Prostate gland (tissue), 2 donors: ENCODE measurements at regions not wholly inside any gene's neighbourhood (a gene's known extent, or its start where the extent isn't known, plus 50 kb on each side); places are given as distances from the start of the nearest gene placed in this dataset.

Experiments used
- POLR2A ChIP-seq: fragments of 450-650 bp; IDR thresholded peaks from one replicate; pipeline ENCODE4 v1.6.1; 2016; ENCODE audit warnings: antibody characterized with exemption, mild to moderate bottlenecking
- POLR2AphosphoS5 ChIP-seq: sonication (generic); formaldehyde crosslinking; IDR thresholded peaks from one replicate; pipeline ENCODE4 v1.6.1; 2017; ENCODE audit warnings: antibody characterized with exemption
- TF ChIP-seq, protein P1 (sequence below), 4 experiments: fragments of 200-600 bp in 2 of 4; fragments of 450-650 bp in 2 of 4; sonication (generic) in 2 of 4; IDR thresholded peaks; 1 replicate in 3 of 4; 2 replicates in 1 of 4; pipeline ENCODE4 v1.5.1; 2016 to 2019; ENCODE audit warnings: antibody characterized with exemption in 4 of 4, mild to moderate bottlenecking in 2 of 4, moderate library complexity in 2 of 4

DNA sequence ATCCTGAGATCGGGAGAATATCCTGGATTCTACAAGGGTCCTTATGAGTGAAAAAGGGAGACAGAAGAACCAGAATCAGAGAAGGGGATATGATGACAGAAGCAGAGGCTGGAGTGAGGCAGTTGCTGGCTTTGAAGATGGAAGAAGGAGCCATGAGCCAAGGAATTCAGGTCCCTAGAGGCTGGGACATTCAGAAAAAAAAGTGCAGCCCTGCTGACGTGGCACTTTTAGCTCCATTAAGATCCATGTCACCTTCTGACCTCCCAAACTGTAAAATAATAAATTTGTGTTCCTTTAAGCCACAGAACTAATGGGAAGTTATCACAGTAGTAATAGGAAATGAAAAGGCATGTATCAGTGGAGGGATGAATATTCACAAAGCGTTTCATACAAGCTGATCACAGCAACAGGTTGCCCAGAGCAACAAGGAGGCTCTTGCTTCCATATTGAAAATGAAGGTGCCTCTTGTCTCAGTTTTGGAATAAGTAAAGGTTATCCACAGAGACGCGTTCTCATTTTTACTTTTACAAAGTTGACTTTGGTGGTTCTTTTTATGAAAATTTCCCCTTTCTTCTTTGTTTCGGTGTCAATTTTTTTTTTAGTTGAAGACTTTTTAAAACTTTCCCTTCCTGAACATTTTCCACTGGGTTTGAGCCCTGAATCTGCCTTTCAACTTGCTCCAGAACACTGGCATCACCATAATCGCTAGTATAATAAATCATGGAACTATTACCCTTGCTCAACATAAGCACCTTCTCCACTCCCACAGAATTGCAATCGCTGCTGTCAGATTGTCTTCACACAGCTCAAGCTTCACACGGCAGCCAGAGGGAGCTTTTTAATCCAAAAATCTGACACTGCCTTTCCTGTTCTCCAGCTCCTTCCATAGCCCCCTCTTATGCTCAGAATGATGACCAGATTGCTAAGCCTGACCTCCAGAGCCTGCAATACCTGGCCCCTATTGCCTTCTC is 127.6 kb upstream of the RBPJ start:
- no peak for TF ChIP-seq POLR2AphosphoS5
- TF ChIP-seq, protein P1, sequence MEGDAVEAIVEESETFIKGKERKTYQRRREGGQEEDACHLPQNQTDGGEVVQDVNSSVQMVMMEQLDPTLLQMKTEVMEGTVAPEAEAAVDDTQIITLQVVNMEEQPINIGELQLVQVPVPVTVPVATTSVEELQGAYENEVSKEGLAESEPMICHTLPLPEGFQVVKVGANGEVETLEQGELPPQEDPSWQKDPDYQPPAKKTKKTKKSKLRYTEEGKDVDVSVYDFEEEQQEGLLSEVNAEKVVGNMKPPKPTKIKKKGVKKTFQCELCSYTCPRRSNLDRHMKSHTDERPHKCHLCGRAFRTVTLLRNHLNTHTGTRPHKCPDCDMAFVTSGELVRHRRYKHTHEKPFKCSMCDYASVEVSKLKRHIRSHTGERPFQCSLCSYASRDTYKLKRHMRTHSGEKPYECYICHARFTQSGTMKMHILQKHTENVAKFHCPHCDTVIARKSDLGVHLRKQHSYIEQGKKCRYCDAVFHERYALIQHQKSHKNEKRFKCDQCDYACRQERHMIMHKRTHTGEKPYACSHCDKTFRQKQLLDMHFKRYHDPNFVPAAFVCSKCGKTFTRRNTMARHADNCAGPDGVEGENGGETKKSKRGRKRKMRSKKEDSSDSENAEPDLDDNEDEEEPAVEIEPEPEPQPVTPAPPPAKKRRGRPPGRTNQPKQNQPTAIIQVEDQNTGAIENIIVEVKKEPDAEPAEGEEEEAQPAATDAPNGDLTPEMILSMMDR (IDR thresholded peaks at IDR 0.05): no peak
- no peak for TF ChIP-seq POLR2A
